ENCODE measurements at regions not wholly inside any gene's neighbourhood (a gene's known extent, or its start where the extent isn't known, plus 50 kb on each side); places are given as distances from the start of the nearest gene placed in this dataset.

DNA sequence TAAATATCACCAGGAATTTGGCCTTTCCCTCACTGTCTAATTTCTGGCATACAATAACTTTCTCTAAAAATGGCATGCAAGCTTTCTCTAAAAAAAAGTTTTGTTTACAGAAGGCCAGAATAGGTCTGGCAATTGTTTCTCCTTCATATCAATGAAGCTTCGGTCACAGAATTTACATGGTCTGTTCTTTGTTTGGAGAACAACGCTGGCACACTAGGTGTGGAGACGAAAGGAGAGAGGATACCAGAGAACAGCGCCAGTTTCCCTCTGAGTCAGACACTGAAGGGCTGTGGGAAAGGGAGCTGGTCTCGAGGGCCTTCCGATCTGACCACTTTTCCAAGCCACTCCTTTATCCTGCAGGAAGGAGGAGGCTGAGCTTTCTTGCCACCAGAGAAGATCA lies 60.1 kb upstream of the ITGA1 start:
- TF ChIP-seq GATA3 (IDR thresholded peaks at IDR 0.05; ENCODE audit: low read depth, low read length) = no peak
- TF ChIP-seq GATA2 (IDR thresholded peaks at IDR 0.05; ENCODE audit: low read depth, low read length) = no peak

All from SH-SY5Y (cell line).